ENCODE measurements at regions not wholly inside any gene's neighbourhood (a gene's known extent, or its start where the extent isn't known, plus 50 kb on each side); places are given as distances from the start of the nearest gene placed in this dataset.

- H3K9me3 ChIP-seq (ENCODE audit: control insufficient read depth, low read length), result no peaks in the 10 kb centered on the region
- no peak overlapping the region for H3K27ac ChIP-seq (ENCODE audit: insufficient read depth, low read length, poor library complexity, severe bottlenecking)
- no peaks in the 10 kb centered on the region for H3K36me3 ChIP-seq (ENCODE audit: control insufficient read depth, insufficient read depth, low read length)
- no peak for DNase-seq
- H3K27me3 ChIP-seq (replicated peaks; ENCODE audit: control insufficient read depth, insufficient read depth, low read length, poor library complexity, severe bottlenecking), result no peaks in the 10 kb centered on the region
- H3K4me1 ChIP-seq (ENCODE audit: control insufficient read depth, insufficient read depth, low read length, poor library complexity, severe bottlenecking), result no peaks in the 10 kb centered on the region
- H3K4me3 ChIP-seq (ENCODE audit: insufficient read depth, low read depth, low read length, poor library complexity, severe bottlenecking), result no peak overlapping the region
Observed at GRCh38 chr18:77501266-77501665, 251.6 kb downstream of the GALR1 start.

GRCh38 chr18:77505499-77505898, 255.9 kb downstream of the GALR1 start:
- no peaks in the 10 kb centered on the region for H3K27me3 ChIP-seq (replicated peaks; ENCODE audit: control insufficient read depth, insufficient read depth, low read length, poor library complexity, severe bottlenecking)
- no peaks in the 10 kb centered on the region for H3K9me3 ChIP-seq (ENCODE audit: control insufficient read depth, low read length)
- no peak overlapping the region for H3K27ac ChIP-seq (ENCODE audit: insufficient read depth, low read length, poor library complexity, severe bottlenecking)
- H3K4me3 ChIP-seq (ENCODE audit: insufficient read depth, low read depth, low read length, poor library complexity, severe bottlenecking), result no peak overlapping the region
- no peak for DNase-seq
- no peaks in the 10 kb centered on the region for H3K4me1 ChIP-seq (ENCODE audit: control insufficient read depth, insufficient read depth, low read length, poor library complexity, severe bottlenecking)
- H3K36me3 ChIP-seq (ENCODE audit: control insufficient read depth, insufficient read depth, low read length), result no peaks in the 10 kb centered on the region

- H3K4me1 ChIP-seq (ENCODE audit: control insufficient read depth, insufficient read depth, low read length, poor library complexity, severe bottlenecking), result no peaks in the 10 kb centered on the region
- no peak overlapping the region for H3K4me3 ChIP-seq (ENCODE audit: insufficient read depth, low read depth, low read length, poor library complexity, severe bottlenecking)
- H3K9me3 ChIP-seq (ENCODE audit: control insufficient read depth, low read length), result no peaks in the 10 kb centered on the region
- no peaks in the 10 kb centered on the region for H3K36me3 ChIP-seq (ENCODE audit: control insufficient read depth, insufficient read depth, low read length)
- DNase-seq, result no peak
- H3K27ac ChIP-seq (ENCODE audit: insufficient read depth, low read length, poor library complexity, severe bottlenecking), result no peak overlapping the region
- no peaks in the 10 kb centered on the region for H3K27me3 ChIP-seq (replicated peaks; ENCODE audit: control insufficient read depth, insufficient read depth, low read length, poor library complexity, severe bottlenecking)
Observed at GRCh38 chr18:77512152-77512551, 262.5 kb downstream of the GALR1 start.

GRCh38 chr18:77517901-77518300, 268.3 kb downstream of the GALR1 start:
- no peak for DNase-seq
- no peaks in the 10 kb centered on the region for H3K36me3 ChIP-seq (ENCODE audit: control insufficient read depth, insufficient read depth, low read length)
- H3K4me3 ChIP-seq (ENCODE audit: insufficient read depth, low read depth, low read length, poor library complexity, severe bottlenecking), result no peak overlapping the region
- H3K9me3 ChIP-seq (ENCODE audit: control insufficient read depth, low read length), result no peaks in the 10 kb centered on the region
- H3K4me1 ChIP-seq (ENCODE audit: control insufficient read depth, insufficient read depth, low read length, poor library complexity, severe bottlenecking), result no peaks in the 10 kb centered on the region
- H3K27ac ChIP-seq (ENCODE audit: insufficient read depth, low read length, poor library complexity, severe bottlenecking), result no peak overlapping the region
- H3K27me3 ChIP-seq (replicated peaks; ENCODE audit: control insufficient read depth, insufficient read depth, low read length, poor library complexity, severe bottlenecking), result no peaks in the 10 kb centered on the region

GRCh38 chr18:77520767-77521166, 271.1 kb downstream of the GALR1 start:
- Histone ChIP-seq H3K9me3 (ENCODE audit: control insufficient read depth, low read length) (no peaks in the 10 kb centered on the region), H3K27ac (ENCODE audit: insufficient read depth, low read length, poor library complexity, severe bottlenecking) (no peak overlapping the region), H3K27me3 (replicated peaks; ENCODE audit: control insufficient read depth, insufficient read depth, low read length, poor library complexity, severe bottlenecking) (no peaks in the 10 kb centered on the region), H3K4me3 (ENCODE audit: insufficient read depth, low read depth, low read length, poor library complexity, severe bottlenecking) (no peak overlapping the region), H3K36me3 (ENCODE audit: control insufficient read depth, insufficient read depth, low read length) (no peaks in the 10 kb centered on the region), H3K4me1 (ENCODE audit: control insufficient read depth, insufficient read depth, low read length, poor library complexity, severe bottlenecking) (no peaks in the 10 kb centered on the region)
- no peak for DNase-seq

- no peaks in the 10 kb centered on the region for H3K36me3 ChIP-seq (ENCODE audit: control insufficient read depth, insufficient read depth, low read length)
- no peak overlapping the region for H3K27ac ChIP-seq (ENCODE audit: insufficient read depth, low read length, poor library complexity, severe bottlenecking)
- DNase-seq, result no peak
- no peaks in the 10 kb centered on the region for H3K4me1 ChIP-seq (ENCODE audit: control insufficient read depth, insufficient read depth, low read length, poor library complexity, severe bottlenecking)
- no peaks in the 10 kb centered on the region for H3K9me3 ChIP-seq (ENCODE audit: control insufficient read depth, low read length)
- H3K4me3 ChIP-seq (ENCODE audit: insufficient read depth, low read depth, low read length, poor library complexity, severe bottlenecking), result no peak overlapping the region
- H3K27me3 ChIP-seq (replicated peaks; ENCODE audit: control insufficient read depth, insufficient read depth, low read length, poor library complexity, severe bottlenecking), result no peaks in the 10 kb centered on the region
Observed at GRCh38 chr18:77522051-77522675, 272.5 kb downstream of the GALR1 start.

- Histone ChIP-seq H3K27ac (ENCODE audit: insufficient read depth, low read length, poor library complexity, severe bottlenecking) (no peak overlapping the region), H3K27me3 (replicated peaks; ENCODE audit: control insufficient read depth, insufficient read depth, low read length, poor library complexity, severe bottlenecking) (no peaks in the 10 kb centered on the region), H3K4me1 (ENCODE audit: control insufficient read depth, insufficient read depth, low read length, poor library complexity, severe bottlenecking) (no peaks in the 10 kb centered on the region), H3K9me3 (ENCODE audit: control insufficient read depth, low read length) (no peaks in the 10 kb centered on the region), H3K4me3 (ENCODE audit: insufficient read depth, low read depth, low read length, poor library complexity, severe bottlenecking) (no peak overlapping the region), H3K36me3 (ENCODE audit: control insufficient read depth, insufficient read depth, low read length) (no peaks in the 10 kb centered on the region)
- DNase-seq, result no peak
Observed at GRCh38 chr18:77524909-77525308, 275.3 kb downstream of the GALR1 start.

- Histone ChIP-seq H3K4me3 (ENCODE audit: insufficient read depth, low read depth, low read length, poor library complexity, severe bottlenecking) (no peak overlapping the region), H3K36me3 (ENCODE audit: control insufficient read depth, insufficient read depth, low read length) (no peaks in the 10 kb centered on the region), H3K9me3 (ENCODE audit: control insufficient read depth, low read length) (no peaks in the 10 kb centered on the region), H3K27me3 (replicated peaks; ENCODE audit: control insufficient read depth, insufficient read depth, low read length, poor library complexity, severe bottlenecking) (no peaks in the 10 kb centered on the region), H3K4me1 (ENCODE audit: control insufficient read depth, insufficient read depth, low read length, poor library complexity, severe bottlenecking) (no peaks in the 10 kb centered on the region), H3K27ac (ENCODE audit: insufficient read depth, low read length, poor library complexity, severe bottlenecking) (no peak overlapping the region)
- DNase-seq, result no peak
Observed at GRCh38 chr18:77526962-77527361, 277.3 kb downstream of the GALR1 start.

GRCh38 chr18:77528872-77529271, 279.2 kb downstream of the GALR1 start:
- Histone ChIP-seq H3K9me3 (ENCODE audit: control insufficient read depth, low read length) (no peaks in the 10 kb centered on the region), H3K4me1 (ENCODE audit: control insufficient read depth, insufficient read depth, low read length, poor library complexity, severe bottlenecking) (no peaks in the 10 kb centered on the region), H3K36me3 (ENCODE audit: control insufficient read depth, insufficient read depth, low read length) (no peaks in the 10 kb centered on the region), H3K4me3 (ENCODE audit: insufficient read depth, low read depth, low read length, poor library complexity, severe bottlenecking) (no peak overlapping the region), H3K27ac (ENCODE audit: insufficient read depth, low read length, poor library complexity, severe bottlenecking) (no peak overlapping the region), H3K27me3 (replicated peaks; ENCODE audit: control insufficient read depth, insufficient read depth, low read length, poor library complexity, severe bottlenecking) (no peaks in the 10 kb centered on the region)
- DNase-seq, result no peak

- H3K27me3 ChIP-seq (replicated peaks; ENCODE audit: control insufficient read depth, insufficient read depth, low read length, poor library complexity, severe bottlenecking), result no peaks in the 10 kb centered on the region
- DNase-seq, result no peak
Observed at GRCh38 chr18:77529492-77530176, 280.0 kb downstream of the GALR1 start.

More at GRCh38 chr18:77529492-77530176, 280.0 kb downstream of the GALR1 start:
- H3K4me1 ChIP-seq (ENCODE audit: control insufficient read depth, insufficient read depth, low read length, poor library complexity, severe bottlenecking), result no peaks in the 10 kb centered on the region
- no peaks in the 10 kb centered on the region for H3K9me3 ChIP-seq (ENCODE audit: control insufficient read depth, low read length)
- no peak overlapping the region for H3K4me3 ChIP-seq (ENCODE audit: insufficient read depth, low read depth, low read length, poor library complexity, severe bottlenecking)
- no peaks in the 10 kb centered on the region for H3K36me3 ChIP-seq (ENCODE audit: control insufficient read depth, insufficient read depth, low read length)
- no peak overlapping the region for H3K27ac ChIP-seq (ENCODE audit: insufficient read depth, low read length, poor library complexity, severe bottlenecking)

All from effector memory CD4-positive, alpha-beta T cell (primary cell).